C4-2B (cell line): ENCODE measurements at regions not wholly inside any gene's neighbourhood (a gene's known extent, or its start where the extent isn't known, plus 50 kb on each side); places are given as distances from the start of the nearest gene placed in this dataset.
"Not testable (repeated sequence)": the region's sequence is repeated elsewhere in the genome, so short reads cannot be mapped to it uniquely, and the experiment has no call there.

Experiments
- H3K27ac ChIP-seq: fragments of 450-650 bp; 2 replicates; pipeline ENCODE4 v1.5.1; 2017

DNA sequence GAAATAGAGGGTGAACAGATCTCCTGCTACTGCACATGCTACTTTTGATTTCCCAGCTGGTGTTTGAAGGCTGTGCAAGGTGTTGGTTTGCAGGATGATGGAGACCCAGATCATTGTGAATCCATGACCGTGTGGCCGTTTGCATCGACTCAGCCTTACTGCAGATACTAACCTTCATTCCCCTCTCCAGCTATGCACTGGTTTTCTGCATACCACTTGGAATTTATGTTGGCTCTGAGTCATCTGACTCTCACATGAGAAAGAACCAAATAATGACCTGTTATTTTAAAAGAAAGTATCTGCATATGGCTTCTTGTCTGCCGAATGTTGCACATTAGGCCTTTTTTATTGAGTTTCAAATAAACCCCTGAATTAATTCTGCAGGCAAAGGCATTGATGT is 183.3 kb upstream of the PRKX start:
- H3K27ac ChIP-seq = not testable (repeated sequence)

DNA sequence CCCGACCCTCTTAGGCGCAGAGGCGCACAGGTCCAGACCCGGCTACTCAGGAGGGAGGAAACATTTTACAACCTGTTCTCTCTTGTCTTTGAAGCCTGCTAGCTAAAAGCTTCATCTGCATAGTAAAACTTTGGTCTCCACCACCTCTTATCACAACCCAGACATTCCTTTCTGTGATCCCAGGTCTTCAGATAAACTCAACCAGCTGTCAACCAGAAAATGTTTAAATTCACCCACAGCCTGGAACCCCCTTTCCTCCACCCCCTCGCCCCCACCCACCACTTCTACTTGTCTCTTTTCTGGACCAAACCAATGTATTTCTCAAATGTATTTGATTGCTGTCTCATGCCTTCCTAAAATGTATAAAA is 169.1 kb upstream of the PRKX start:
- not testable (repeated sequence) for H3K27ac ChIP-seq

DNA sequence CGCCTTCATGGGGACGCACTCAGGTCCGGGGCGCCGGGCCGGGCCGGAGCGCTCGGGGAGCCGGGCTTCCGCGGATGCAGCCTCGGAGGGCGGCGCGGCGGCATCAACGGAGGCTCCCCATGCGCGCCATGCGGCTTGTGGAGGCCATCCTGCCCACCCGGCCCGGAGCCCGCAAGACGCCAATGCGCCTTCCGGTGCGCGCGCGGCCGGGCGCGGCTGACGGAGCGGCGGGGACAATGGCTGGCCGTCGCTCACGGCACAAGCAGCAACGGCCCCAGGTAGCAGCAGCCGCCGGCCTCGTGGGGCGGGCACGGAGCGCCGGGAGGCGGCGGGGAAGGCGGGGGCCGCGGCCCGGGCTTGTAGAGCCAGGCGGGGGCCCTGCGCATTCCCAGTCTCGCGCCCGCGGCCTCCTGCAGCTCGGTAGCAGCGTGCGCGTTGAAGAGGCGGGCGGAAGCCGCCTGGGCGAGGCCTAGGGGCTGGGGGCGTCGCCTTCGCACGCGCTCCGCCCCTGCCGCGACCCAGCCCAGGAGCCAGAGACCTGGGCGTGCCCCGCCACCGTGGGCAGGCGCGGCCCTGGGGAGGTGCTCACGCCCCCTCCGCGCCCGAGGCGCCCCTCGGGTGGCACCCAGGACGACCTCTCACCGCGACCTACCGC is 168.6 kb upstream of the PRKX start:
- H3K27ac ChIP-seq = not testable (repeated sequence)

DNA sequence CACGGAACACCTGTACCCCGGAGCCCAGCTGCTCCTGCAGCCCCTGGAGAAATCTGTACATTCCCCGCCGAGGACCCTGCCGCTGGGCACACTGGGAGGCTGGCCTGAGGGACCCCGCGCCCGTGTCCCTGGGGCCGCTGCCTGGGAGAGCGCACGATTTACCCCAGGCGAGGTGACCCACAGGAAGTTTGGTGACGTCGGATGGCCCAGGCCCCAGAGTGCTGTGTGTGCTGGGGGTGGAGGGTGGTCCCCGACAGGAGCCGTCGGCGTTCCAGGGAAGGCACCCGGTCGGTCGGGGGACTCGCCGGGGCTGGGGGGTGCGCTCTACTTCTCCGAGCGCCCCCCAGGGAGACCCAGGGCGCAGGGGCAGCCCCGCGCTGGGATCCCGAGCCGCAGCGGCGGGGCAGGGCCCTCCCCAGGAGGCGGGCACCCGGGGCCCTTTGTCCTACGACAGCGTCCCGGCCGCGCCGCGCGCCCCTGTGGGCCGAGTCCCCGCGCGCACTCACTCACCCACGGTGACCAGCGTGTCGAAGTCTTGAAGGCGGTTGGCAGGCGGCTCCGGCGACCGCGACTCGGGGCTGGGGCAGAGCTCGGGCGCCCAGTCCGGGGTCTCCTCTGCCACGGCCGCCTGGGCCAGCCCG is 167.9 kb upstream of the PRKX start:
- not testable (repeated sequence) for H3K27ac ChIP-seq

DNA sequence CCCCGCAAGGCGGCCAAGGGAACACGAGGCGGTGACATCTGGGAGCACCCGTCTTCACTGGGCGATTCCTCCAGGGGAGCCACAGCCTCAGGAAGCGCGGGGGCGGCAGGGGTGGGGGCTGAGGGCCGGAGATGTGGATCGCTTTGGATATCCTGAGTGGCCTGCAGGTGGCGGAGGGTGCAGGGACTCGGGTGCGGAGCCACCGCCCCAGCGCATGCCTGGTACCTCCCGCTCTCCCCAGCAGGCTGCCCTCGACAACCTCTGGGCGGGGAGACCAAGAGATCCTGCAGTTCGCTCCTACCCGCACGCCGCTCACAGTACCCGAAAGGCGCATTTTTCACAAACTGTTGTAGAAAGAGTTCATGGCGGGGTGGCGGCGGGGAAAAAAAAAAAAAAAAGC is 162.9 kb upstream of the PRKX start:
- not testable (repeated sequence) for H3K27ac ChIP-seq

DNA sequence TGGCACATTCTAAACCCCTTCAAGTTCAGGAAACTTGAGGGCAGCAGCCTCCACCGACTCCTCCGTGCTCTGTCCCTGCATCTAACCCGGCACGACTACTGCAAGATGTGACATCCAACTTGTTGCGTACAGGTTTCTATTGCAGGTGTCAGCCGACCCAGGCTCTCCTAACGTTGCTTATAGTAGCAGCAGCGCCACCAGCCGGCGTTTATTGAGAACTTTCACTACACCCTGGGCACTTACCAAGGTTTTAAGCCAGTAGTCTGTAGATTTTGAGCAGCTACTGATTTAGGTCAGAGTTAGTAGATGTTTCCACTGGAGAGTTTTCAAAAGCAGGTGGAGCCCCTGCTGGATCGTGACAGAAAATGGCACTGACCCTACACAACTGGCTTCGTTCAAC is 162.2 kb upstream of the PRKX start:
- H3K27ac ChIP-seq = not testable (repeated sequence)

DNA sequence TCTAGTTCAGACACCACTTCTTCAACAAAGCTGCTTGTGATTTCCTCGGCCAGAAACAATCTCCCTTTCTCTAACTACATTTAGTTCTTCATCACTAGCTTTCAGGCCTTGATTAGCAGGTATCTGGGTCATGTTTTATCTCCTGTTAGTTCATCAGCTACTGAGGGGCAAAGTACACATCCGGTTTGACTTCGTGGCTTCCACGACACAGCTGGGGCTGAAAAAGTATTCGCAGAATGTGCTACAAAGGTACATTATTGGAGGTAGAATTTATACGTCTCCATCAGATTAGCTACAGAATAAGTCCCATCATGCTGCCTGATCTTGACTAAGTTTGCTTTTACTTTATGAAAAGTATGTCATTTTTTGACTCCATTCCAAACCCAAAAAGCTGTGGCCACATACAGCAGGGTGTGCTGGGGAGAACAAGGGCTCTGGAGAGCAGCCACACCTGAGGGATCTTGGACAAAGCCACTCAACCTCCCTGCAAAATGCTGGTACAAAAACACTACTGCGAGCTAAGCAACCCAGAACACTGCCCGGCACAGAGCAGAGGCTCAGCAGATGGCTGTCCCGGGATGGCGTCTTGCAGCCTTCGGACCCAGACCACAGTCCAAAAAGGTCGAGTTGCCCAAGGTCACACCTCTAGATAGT is 158.9 kb upstream of the PRKX start:
- not testable (repeated sequence) for H3K27ac ChIP-seq

DNA sequence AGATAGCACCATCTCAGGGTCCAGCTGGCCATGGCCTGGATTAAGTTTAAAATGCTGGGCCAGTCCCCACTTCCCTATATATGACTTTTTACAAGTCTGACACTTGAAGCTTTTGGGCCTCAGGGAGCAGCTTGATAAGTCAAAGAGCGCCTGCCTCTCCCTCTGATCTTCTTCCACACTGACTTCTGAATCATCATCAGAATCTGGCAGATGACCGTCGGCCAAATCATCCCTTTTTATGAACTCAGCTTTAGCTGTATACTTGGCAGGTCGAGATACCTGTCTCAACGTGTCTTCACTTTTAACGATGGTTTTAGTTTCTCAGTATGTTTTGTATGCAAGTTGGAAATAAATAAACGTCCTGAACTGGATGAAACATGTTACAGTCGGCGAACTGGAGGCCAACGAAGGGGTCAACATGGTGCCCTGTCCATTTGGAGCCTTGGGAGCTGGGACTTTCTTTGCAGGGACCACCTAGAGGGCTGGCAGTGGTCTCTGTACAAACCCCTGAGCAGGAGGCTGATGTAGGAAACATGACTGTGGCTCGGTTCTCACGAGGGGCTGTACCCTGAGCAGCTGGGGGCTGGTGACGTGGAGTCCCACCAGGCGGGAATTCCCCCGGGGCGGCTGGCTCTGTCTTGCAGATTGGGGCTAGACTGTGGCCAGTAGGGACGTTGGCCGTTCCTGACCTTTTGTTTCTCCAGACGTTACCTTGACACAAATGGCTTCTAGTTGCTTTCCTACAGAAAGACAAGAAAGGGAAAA is 153.8 kb upstream of the PRKX start:
- not testable (repeated sequence) for H3K27ac ChIP-seq

DNA sequence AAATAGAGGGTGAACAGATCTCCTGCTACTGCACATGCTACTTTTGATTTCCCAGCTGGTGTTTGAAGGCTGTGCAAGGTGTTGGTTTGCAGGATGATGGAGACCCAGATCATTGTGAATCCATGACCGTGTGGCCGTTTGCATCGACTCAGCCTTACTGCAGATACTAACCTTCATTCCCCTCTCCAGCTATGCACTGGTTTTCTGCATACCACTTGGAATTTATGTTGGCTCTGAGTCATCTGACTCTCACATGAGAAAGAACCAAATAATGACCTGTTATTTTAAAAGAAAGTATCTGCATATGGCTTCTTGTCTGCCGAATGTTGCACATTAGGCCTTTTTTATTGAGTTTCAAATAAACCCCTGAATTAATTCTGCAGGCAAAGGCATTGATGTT is 144.9 kb upstream of the PRKX start:
- not testable (repeated sequence) for H3K27ac ChIP-seq

DNA sequence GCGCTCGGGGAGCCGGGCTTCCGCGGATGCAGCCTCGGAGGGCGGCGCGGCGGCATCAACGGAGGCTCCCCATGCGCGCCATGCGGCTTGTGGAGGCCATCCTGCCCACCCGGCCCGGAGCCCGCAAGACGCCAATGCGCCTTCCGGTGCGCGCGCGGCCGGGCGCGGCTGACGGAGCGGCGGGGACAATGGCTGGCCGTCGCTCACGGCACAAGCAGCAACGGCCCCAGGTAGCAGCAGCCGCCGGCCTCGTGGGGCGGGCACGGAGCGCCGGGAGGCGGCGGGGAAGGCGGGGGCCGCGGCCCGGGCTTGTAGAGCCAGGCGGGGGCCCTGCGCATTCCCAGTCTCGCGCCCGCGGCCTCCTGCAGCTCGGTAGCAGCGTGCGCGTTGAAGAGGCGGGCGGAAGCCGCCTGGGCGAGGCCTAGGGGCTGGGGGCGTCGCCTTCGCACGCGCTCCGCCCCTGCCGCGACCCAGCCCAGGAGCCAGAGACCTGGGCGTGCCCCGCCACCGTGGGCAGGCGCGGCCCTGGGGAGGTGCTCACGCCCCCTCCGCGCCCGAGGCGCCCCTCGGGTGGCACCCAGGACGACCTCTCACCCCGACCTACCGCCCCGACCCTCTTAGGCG is 130.2 kb upstream of the PRKX start:
- not testable (repeated sequence) for H3K27ac ChIP-seq

DNA sequence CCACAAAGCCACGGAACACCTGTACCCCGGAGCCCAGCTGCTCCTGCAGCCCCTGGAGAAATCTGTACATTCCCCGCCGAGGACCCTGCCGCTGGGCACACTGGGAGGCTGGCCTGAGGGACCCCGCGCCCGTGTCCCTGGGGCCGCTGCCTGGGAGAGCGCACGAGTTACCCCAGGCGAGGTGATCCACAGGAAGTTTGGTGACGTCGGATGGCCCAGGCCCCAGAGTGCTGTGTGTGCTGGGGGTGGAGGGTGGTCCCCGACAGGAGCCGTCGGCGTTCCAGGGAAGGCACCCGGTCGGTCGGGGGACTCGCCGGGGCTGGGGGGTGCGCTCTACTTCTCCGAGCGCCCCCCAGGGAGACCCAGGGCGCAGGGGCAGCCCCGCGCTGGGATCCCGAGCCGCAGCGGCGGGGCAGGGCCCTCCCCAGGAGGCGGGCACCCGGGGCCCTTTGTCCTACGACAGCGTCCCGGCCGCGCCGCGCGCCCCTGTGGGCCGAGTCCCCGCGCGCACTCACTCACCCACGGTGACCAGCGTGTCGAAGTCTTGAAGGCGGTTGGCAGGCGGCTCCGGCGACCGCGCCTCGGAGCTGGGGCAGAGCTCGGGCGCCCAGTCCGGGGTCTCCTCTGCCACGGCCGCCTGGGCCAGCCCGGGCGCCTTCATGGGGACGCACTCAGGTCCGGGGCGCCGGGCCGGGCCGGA is 129.5 kb upstream of the PRKX start:
- H3K27ac ChIP-seq = not testable (repeated sequence)

DNA sequence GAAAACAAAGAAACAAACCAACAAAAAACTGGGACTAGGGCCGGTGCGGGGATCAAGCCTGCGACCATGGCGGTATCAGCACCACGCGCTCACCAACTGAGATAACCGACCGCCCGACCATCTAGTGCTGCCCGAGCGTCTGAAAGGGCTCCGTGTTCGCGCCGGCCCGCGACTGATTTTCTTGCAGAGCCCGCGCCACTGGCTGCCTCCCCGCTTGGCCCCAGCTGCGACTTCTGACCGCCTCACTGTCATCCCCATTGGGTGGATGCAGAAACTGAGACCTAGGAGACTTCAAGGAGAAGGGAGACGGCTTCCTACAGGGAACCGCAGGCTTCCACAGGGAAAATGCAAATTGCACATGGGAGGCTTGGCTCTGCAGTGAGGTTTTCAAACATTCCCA is 125.3 kb upstream of the PRKX start:
- not testable (repeated sequence) for H3K27ac ChIP-seq

DNA sequence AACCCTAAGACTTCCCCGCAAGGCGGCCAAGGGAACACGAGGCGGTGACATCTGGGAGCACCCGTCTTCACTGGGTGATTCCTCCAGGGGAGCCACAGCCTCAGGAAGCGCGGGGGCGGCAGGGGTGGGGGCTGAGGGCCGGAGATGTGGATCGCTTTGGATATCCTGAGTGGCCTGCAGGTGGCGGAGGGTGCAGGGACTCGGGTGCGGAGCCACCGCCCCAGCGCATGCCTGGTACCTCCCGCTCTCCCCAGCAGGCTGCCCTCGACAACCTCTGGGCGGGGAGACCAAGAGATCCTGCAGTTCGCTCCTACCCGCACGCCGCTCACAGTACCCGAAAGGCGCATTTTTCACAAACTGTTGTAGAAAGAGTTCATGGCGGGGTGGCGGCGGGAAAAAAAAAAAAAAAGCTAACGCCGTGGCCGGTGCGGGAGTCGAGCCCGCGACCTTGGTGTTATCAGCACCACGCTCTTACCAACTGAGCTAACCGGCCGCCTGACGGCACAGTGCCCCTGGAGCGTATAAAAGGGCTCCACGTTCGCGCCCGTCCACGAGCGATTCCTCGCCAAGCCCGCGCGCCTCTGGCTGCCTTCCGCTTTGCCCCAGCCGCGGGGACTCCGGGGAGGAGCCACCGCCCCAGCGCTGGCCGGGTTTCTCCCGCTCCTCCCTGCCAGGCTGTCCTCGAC is 124.7 kb upstream of the PRKX start:
- H3K27ac ChIP-seq = not testable (repeated sequence)

DNA sequence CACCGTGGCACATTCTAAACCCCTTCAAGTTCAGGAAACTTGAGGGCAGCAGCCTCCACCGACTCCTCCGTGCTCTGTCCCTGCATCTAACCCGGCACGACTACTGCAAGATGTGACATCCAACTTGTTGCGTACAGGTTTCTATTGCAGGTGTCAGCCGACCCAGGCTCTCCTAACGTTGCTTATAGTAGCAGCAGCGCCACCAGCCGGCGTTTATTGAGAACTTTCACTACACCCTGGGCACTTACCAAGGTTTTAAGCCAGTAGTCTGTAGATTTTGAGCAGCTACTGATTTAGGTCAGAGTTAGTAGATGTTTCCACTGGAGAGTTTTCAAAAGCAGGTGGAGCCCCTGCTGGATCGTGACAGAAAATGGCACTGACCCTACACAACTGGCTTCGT is 123.8 kb upstream of the PRKX start:
- H3K27ac ChIP-seq = not testable (repeated sequence)

DNA sequence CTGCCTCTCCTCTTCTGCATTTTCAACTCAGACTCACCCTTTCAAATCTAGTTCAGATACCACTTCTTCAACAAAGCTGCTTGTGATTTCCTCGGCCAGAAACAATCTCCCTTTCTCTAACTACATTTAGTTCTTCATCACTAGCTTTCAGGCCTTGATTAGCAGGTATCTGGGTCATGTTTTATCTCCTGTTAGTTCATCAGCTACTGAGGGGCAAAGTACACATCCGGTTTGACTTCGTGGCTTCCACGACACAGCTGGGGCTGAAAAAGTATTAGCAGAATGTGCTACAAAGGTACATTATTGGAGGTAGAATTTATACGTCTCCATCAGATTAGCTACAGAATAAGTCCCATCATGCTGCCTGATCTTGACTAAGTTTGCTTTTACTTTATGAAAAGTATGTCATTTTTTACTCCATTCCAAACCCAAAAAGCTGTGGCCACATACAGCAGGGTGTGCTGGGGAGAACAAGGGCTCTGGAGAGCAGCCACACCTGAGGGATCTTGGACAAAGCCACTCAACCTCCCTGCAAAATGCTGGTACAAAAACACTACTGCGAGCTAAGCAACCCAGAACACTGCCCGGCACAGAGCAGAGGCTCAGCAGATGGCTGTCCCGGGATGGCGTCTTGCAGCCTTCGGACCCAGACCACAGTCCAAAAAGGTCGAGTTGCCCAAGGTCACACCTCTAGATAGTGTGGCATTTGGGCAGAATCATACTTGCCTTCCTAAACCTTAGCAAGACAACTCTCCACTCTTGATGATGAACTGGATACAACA is 120.5 kb upstream of the PRKX start:
- not testable (repeated sequence) for H3K27ac ChIP-seq

DNA sequence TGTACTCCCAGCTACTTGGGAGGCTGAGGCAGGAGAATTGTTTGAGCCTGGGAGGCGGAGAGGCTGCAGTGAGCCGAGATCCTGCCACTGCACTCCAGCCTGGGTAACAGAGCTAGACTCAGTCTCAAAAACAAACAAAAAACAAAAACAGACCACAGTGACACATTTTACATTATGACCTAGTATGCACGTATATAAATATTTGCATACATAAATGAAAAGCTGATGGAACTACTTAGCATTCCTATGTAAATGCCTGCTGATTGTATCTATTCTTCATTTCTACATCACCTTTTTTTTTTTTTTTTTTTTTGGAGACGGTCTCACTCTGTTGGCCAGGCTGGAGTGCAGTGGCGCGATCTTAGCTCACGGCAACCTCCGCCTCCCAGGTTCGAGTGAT is 116.6 kb upstream of the PRKX start:
- not testable (repeated sequence) for H3K27ac ChIP-seq

DNA sequence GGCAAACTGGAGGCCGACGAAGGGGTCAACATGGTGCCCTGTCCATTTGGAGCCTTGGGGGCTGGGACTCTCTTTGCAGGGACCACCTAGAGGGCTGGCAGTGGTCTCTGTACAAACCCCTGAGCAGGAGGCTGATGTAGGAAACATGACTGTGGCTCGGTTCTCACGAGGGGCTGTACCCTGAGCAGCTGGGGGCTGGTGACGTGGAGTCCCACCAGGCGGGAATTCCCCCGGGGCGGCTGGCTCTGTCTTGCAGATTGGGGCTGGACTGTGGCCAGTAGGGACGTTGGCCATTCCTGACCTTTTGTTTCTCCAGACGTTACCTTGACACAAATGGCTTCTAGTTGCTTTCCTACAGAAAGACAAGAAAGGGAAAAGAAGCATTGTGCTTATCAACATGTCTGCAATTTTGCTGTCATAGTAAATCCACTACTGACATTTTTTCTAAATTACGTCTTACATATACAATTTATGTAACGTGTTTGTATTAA is 115.6 kb upstream of the PRKX start:
- H3K27ac ChIP-seq = not testable (repeated sequence)

DNA sequence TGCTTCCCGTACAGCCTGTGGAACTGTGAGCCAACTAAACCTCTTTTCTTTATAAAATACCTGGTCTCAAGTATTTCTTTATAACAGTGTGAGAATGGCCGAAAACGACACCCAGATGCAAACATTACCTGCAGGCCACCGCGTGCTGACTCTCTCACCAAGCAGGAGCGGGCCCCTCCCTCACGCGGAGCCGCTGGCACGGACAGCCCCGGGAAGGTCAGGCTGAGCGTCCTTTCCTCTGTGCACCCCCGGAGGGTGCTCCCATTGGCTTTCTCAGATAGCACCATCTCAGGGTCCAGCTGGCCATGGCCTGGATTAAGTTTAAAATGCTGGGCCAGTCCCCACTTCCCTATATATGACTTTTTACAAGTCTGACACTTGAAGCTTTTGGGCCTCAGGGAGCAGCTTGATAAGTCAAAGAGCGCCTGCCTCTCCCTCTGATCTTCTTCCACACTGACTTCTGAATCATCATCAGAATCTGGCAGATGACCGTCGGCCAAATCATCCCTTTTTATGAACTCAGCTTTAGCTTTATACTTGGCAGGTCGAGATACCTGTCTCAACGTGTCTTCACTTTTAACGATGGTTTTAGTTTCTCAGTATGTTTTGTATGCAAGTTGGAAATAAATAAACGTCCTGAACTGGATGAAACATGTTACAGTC is 115.1 kb upstream of the PRKX start:
- not testable (repeated sequence) for H3K27ac ChIP-seq

DNA sequence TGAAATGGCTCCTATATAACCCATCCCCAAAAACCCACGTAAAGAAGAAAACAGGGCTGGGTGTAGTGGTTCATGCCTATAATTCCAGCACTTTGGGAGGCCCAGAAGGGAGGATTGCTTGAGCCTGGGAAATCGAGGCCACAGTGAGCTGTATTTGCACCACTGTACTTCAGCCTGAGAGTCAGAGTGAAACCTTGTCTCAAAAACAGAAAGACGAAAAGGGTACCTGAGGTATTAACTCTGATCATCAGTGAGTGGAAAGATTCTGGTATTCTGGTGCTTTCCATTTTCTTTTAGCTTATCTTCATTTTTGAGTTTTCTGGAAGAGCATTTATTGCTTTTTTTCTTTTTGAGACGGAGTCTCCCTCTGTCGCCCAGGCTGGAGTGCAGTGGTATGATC is 110.6 kb upstream of the PRKX start:
- not testable (repeated sequence) for H3K27ac ChIP-seq
